GM21528 (cell line): ENCODE measurements at regions not wholly inside any gene's neighbourhood (a gene's known extent, or its start where the extent isn't known, plus 50 kb on each side); places are given as distances from the start of the nearest gene placed in this dataset.
"Not testable (repeated sequence)": the region's sequence is repeated elsewhere in the genome, so short reads cannot be mapped to it uniquely, and the experiment has no call there.

ENCODE experiments used
- ATAC-seq: cut with Tn5 transposase; IDR thresholded peaks from one replicate; pipeline ENCODE4 v1.9.1; 2021; ENCODE audit warnings: mild to moderate bottlenecking, moderate library complexity; ENCODE audit not compliant: unreplicated experiment, low FRiP score

- ATAC-seq: no peak
Observed at GRCh38 chr9:94183240-94183999, 75.7 kb upstream of the ZNF169 start.

GRCh38 chr9:94188246-94188645 is 70.9 kb upstream of the ZNF169 start:
- ATAC-seq: no peak

GRCh38 chr9:94191706-94192105 is 67.4 kb upstream of the ZNF169 start:
- not testable (repeated sequence) for ATAC-seq

GRCh38 chr9:94198414-94198813 is 60.7 kb upstream of the ZNF169 start:
- no peak for ATAC-seq

- ATAC-seq: no peak
Observed at GRCh38 chr9:94199776-94200175, 59.3 kb upstream of the ZNF169 start.

- ATAC-seq: no peak
Observed at GRCh38 chr9:94204174-94204573, 54.9 kb upstream of the ZNF169 start.

GRCh38 chr9:94207781-94208180 is 51.3 kb upstream of the ZNF169 start:
- no peak for ATAC-seq
